ENCODE measurements at regions not wholly inside any gene's neighbourhood (a gene's known extent, or its start where the extent isn't known, plus 50 kb on each side); places are given as distances from the start of the nearest gene placed in this dataset.
"Not testable (repeated sequence)": the region's sequence is repeated elsewhere in the genome, so short reads cannot be mapped to it uniquely, and the experiment has no call there.

DNA sequence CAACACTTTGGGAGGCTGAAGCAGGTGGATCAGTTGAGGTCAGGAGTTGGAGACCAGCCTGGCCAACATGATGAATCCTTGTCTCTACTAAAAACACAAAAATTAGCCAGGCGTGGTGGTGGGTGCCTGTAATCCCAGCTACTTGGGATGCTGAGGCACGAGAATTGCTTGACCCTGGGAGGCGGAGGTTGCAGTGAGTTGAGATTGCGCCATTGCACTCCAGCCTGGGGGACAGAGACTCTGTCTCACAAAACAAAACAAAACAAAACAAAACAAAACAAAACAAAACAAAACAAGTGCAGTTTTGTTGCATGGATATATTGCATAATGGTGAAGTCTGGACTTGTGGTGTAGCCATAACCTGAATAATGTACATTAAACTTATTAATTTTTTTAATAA is 133.6 kb upstream of the ZNF217 start:
- POLR2A ChIA-PET (ENCODE audit: partially characterized antibody): not testable (repeated sequence)
- CTCF ChIA-PET (ENCODE audit: partially characterized antibody): interaction anchor here (0.6 kb wide), 1 partner anchor 181 kb away, joined by 3 read pairs; no protein-coding TSS in a partner anchor

DNA sequence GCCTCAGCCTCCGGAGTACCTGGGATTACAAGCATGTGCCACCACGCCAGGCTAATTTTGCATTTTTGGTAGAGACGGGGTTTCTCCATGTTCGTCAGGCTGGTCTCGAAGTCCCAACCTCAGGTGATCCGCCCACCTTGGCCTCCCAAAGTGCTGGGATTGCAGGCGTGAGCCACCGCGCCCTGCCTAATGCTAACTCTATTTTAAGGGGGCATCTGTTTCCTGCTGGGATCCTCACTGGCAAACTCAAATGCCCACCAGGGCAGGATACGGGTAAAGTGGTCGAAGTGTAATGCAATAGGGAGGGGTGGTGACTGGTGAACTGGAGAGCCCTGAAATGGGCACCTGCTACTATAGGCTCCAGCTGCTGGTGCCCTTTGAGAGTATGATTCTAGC is 131.9 kb upstream of the ZNF217 start:
- Mint-ChIP-seq H3K9me3 (no peaks in the 10 kb centered on the region), H3K4me1 (peaks cover 12 to 17% (median 15%) of the 10 kb centered on the region in 4 donors), H3K4me3 (no peak overlapping the region), H3K36me3 (no peaks in the 10 kb centered on the region), H3K27ac (no peak overlapping the region), H3K27me3 (no peaks in the 10 kb centered on the region)
- no peaks in the 10 kb centered on the region for H3K36me3 ChIP-seq (ENCODE audit: insufficient read depth, low read length)
- no peak for DNase-seq
- H3K4me3 ChIP-seq (ENCODE audit: low read length in 2 of 2): no peak overlapping the region
- no peaks in the 10 kb centered on the region for H3K27me3 ChIP-seq (ENCODE audit: insufficient read depth, low read length)
- POLR2A ChIA-PET (ENCODE audit: partially characterized antibody): no interaction called here
- H3K27ac ChIP-seq (ENCODE audit: low read depth, low read length): no peak overlapping the region
- peaks cover 5% of the 10 kb centered on the region for H3K4me1 ChIP-seq (ENCODE audit: insufficient read depth, low read length)
- H3K9me3 ChIP-seq (ENCODE audit: control insufficient read depth in 1 of 2, low read length in 2 of 2): no peaks in the 10 kb centered on the region
- intact Hi-C loops (cut with micrococcal nuclease): no loop called here
- CTCF ChIA-PET (ENCODE audit: partially characterized antibody): no interaction called here

More for the DNA sequence above, 133.6 kb upstream of the ZNF217 start:
- H3K4me3 ChIP-seq (ENCODE audit: low read length in 2 of 2); H3K4me3 Mint-ChIP-seq; DNase-seq; H3K9me3 Mint-ChIP-seq; H3K27ac ChIP-seq (ENCODE audit: low read depth, low read length); H3K36me3 Mint-ChIP-seq; H3K27ac Mint-ChIP-seq; H3K36me3 ChIP-seq (ENCODE audit: insufficient read depth, low read length); H3K27me3 ChIP-seq (ENCODE audit: insufficient read depth, low read length); H3K27me3 Mint-ChIP-seq; intact Hi-C loops (cut with micrococcal nuclease); H3K9me3 ChIP-seq (ENCODE audit: control insufficient read depth in 1 of 2, low read length in 2 of 2); H3K4me1 ChIP-seq (ENCODE audit: insufficient read depth, low read length): not testable (repeated sequence)
- peaks cover 8 to 11% (median 10%) of the 10 kb centered on the region in 4 donors for H3K4me1 Mint-ChIP-seq

DNA sequence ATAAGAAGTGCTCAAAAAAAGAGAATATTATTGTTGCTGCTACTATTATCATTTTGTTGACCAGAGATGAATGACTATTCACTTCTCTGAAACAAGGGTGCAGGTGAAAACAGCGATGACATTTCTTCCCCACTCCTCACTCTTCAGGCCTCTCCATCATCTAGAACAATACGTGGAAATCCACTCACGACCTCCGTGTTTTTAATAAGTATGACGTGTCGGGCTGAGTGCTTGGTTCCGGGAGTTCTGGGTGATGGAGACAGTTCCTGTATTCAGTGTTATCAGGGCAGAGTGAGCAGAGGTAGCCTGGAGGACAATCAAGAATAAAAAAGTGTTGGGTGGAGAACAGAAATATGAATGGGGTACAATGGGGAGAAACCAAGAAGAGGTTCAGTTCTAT is 130.0 kb upstream of the ZNF217 start:
- Mint-ChIP-seq H3K36me3 (no peaks in the 10 kb centered on the region), H3K27me3 (no peaks in the 10 kb centered on the region), H3K9me3 (no peaks in the 10 kb centered on the region), H3K27ac (peak overlapping the region in 4 of 7 donors; percentile 1 to 73 (median 20)), H3K4me1 (peaks cover 7 to 11% (median 10%) of the 10 kb centered on the region in 4 donors), H3K4me3 (no peak overlapping the region)
- POLR2A ChIA-PET (ENCODE audit: partially characterized antibody): interaction anchor here (1.3 kb wide), 1 partner anchor 17 kb away, joined by 3 read pairs; no protein-coding TSS in a partner anchor
- no peak for DNase-seq
- no peaks in the 10 kb centered on the region for H3K4me1 ChIP-seq (ENCODE audit: insufficient read depth, low read length)
- no peaks in the 10 kb centered on the region for H3K36me3 ChIP-seq (ENCODE audit: insufficient read depth, low read length)
- H3K4me3 ChIP-seq (ENCODE audit: low read length in 2 of 2): no peak overlapping the region
- no peaks in the 10 kb centered on the region for H3K27me3 ChIP-seq (ENCODE audit: insufficient read depth, low read length)
- no peaks in the 10 kb centered on the region for H3K9me3 ChIP-seq (ENCODE audit: control insufficient read depth in 1 of 2, low read length in 2 of 2)
- intact Hi-C loops (cut with micrococcal nuclease): no loop called here
- H3K27ac ChIP-seq (ENCODE audit: low read depth, low read length): no peak overlapping the region
- CTCF ChIA-PET (ENCODE audit: partially characterized antibody): no interaction called here

DNA sequence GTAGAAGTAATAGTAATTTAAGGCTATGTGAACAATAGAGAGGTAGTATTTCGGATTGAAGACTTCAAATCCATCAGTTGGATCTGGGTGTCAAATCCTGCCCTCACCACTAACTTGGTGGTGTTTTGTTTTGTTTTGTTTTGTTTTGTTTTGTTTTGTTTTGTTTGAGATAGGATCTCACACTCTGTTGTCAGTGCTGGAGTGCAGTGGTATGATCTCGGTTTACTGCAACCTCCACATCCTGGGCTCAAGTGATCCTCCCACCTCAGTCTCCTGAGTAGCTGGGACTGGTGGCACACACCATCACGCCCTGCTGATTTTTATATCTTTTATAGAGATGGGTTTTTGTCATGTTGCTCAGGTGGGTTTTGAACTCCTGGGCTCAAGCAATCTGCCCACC is 129.4 kb upstream of the ZNF217 start:
- DNase-seq: no peak
- Mint-ChIP-seq H3K27ac (no peak overlapping the region), H3K9me3 (no peaks in the 10 kb centered on the region), H3K4me3 (no peak overlapping the region), H3K36me3 (no peaks in the 10 kb centered on the region), H3K27me3 (no peaks in the 10 kb centered on the region), H3K4me1 (peaks cover 5 to 11% (median 7%) of the 10 kb centered on the region in 4 donors)
- ChIA-PET POLR2A (ENCODE audit: partially characterized antibody) (interaction anchor here (1.3 kb wide), 1 partner anchor 17 kb away, joined by 3 read pairs; no protein-coding TSS in a partner anchor), CTCF (ENCODE audit: partially characterized antibody) (interaction anchor here (0.8 kb wide), 1 partner anchor 339 kb away, joined by 3 read pairs; no protein-coding TSS in a partner anchor)
- no peaks in the 10 kb centered on the region for H3K27me3 ChIP-seq (ENCODE audit: insufficient read depth, low read length)
- intact Hi-C loops (cut with micrococcal nuclease): no loop called here
- no peak overlapping the region for H3K4me3 ChIP-seq (ENCODE audit: low read length in 2 of 2)
- no peaks in the 10 kb centered on the region for H3K9me3 ChIP-seq (ENCODE audit: control insufficient read depth in 1 of 2, low read length in 2 of 2)
- no peaks in the 10 kb centered on the region for H3K4me1 ChIP-seq (ENCODE audit: insufficient read depth, low read length)
- no peak overlapping the region for H3K27ac ChIP-seq (ENCODE audit: low read depth, low read length)
- H3K36me3 ChIP-seq (ENCODE audit: insufficient read depth, low read length): no peaks in the 10 kb centered on the region

DNA sequence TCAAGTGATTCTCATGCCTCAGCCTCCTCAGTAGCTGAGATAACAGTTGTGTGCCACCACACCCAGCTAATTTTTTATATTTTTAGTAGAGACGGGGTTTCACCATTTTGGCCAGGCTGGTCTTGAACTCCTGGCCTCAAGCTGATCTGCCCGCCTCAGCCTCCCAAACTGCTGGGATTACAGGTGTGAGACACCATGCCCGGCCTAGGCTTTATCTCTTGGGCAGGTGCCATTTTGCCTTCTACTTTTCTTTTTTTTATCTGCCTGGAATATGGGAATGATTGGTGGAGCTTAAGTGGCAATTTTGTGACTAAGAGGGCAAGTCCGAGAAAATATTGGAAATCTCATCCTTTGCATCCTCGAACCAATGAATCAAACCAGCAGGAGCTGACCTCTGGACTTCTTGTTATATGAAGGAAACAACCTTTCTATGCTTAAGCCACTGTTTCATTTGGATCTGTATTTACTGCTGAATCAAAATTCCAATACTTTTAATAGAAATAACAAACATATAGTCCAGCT is 128.9 kb upstream of the ZNF217 start:
- POLR2A ChIA-PET (ENCODE audit: partially characterized antibody): interaction anchor here (1.3 kb wide), 1 partner anchor 16 kb away, joined by 3 read pairs; no protein-coding TSS in a partner anchor
- intact Hi-C loops (cut with micrococcal nuclease): no loop called here
- H3K9me3 ChIP-seq (ENCODE audit: control insufficient read depth in 1 of 2, low read length in 2 of 2): no peaks in the 10 kb centered on the region
- no peaks in the 10 kb centered on the region for H3K27me3 ChIP-seq (ENCODE audit: insufficient read depth, low read length)
- no peaks in the 10 kb centered on the region for H3K27me3 Mint-ChIP-seq
- no peak overlapping the region for H3K4me3 Mint-ChIP-seq
- H3K36me3 ChIP-seq (ENCODE audit: insufficient read depth, low read length): no peaks in the 10 kb centered on the region
- CTCF ChIA-PET (ENCODE audit: partially characterized antibody): interaction anchor here (0.7 to 0.8 kb wide), 2 partner anchors 16 to 340 kb away, joined by 3 read pairs; no protein-coding TSS in a partner anchor
- no peak overlapping the region for H3K27ac ChIP-seq (ENCODE audit: low read depth, low read length)
- H3K9me3 Mint-ChIP-seq: no peaks in the 10 kb centered on the region
- no peak for DNase-seq
- no peak overlapping the region for H3K4me3 ChIP-seq (ENCODE audit: low read length in 2 of 2)
- H3K27ac Mint-ChIP-seq: no peak overlapping the region
- no peaks in the 10 kb centered on the region for H3K4me1 ChIP-seq (ENCODE audit: insufficient read depth, low read length)
- H3K4me1 Mint-ChIP-seq: peaks cover 5 to 11% (median 7%) of the 10 kb centered on the region in 4 donors
- H3K36me3 Mint-ChIP-seq: no peaks in the 10 kb centered on the region

DNA sequence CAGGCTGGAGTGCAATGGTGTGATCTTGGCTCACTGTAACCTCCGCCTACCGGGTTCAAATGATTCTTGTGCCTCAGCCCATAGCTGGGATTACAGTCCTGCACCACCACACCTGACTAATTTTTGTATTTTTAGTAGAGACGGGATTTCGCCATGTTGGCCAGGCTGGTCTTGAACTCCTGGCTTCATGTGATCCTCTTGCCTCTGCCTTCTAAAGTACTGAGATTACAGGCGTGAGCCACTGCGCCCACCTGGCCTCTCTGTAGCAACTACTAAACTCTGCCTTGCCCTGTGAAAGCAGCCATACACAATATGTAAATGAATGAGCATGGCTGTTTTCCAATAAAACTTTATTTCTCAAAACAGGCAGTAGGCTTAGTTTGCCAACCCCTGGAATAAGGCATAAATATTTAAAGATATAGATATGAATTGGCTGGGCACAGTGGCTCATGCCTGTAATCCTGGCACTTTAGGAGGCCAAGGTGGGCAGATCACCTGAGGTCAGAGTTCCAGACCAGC is 127.9 kb upstream of the ZNF217 start:
- H3K36me3 Mint-ChIP-seq; H3K27ac ChIP-seq (ENCODE audit: low read depth, low read length); H3K27me3 ChIP-seq (ENCODE audit: insufficient read depth, low read length); DNase-seq; H3K9me3 ChIP-seq (ENCODE audit: control insufficient read depth in 1 of 2, low read length in 2 of 2); H3K9me3 Mint-ChIP-seq; CTCF ChIA-PET (ENCODE audit: partially characterized antibody); H3K4me3 Mint-ChIP-seq; H3K27ac Mint-ChIP-seq; intact Hi-C loops (cut with micrococcal nuclease); H3K36me3 ChIP-seq (ENCODE audit: insufficient read depth, low read length); H3K4me3 ChIP-seq (ENCODE audit: low read length in 2 of 2); H3K4me1 ChIP-seq (ENCODE audit: insufficient read depth, low read length); H3K27me3 Mint-ChIP-seq: not testable (repeated sequence)
- peaks cover 5 to 11% (median 7%) of the 10 kb centered on the region in 4 donors for H3K4me1 Mint-ChIP-seq
- POLR2A ChIA-PET (ENCODE audit: partially characterized antibody): interaction anchor here (0.7 kb wide), 1 partner anchor 89 kb away, joined by 5 read pairs; no protein-coding TSS in a partner anchor

DNA sequence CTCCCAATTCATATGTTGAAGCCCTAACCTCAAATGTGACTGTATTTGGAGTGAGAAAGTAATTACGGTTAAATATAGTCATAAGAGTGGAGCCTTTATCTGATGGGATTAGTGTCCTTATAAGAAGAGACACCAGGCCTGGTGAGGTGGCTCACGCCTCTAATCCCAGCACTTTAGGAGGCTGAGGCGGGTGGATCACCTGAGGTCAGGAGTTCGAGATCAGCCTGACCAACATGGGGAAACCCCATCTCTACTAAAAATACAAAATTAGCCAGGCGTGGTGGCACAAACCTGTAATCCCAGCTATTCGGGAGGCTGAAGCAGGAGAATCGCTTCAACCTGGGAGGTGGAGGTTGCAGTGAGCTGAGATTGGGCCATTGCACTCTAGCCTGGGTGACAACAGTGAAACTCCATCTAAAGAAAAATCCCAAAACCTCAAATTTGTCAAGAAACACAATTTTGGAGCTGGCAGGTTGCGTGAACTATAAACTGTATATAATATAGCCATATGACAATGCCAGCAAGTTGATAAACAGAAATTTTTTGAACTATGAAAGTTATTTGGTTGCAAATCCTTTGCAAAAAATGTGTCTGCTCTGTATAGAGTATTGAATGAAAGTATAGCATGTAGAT is 125.6 kb upstream of the ZNF217 start:
- H3K36me3 ChIP-seq (ENCODE audit: insufficient read depth, low read length); H3K4me3 ChIP-seq (ENCODE audit: low read length in 2 of 2); H3K27ac Mint-ChIP-seq; H3K4me3 Mint-ChIP-seq; DNase-seq; H3K27me3 ChIP-seq (ENCODE audit: insufficient read depth, low read length); H3K27ac ChIP-seq (ENCODE audit: low read depth, low read length); H3K27me3 Mint-ChIP-seq; intact Hi-C loops (cut with micrococcal nuclease); H3K9me3 Mint-ChIP-seq; H3K4me1 ChIP-seq (ENCODE audit: insufficient read depth, low read length); H3K9me3 ChIP-seq (ENCODE audit: control insufficient read depth in 1 of 2, low read length in 2 of 2); H3K36me3 Mint-ChIP-seq: not testable (repeated sequence)
- ChIA-PET CTCF (ENCODE audit: partially characterized antibody) (interaction anchor here (0.9 to 1.4 kb wide), 4 partner anchors 10 to 153 kb away, joined by 3 to 4 read pairs (median 3); no protein-coding TSS in a partner anchor), POLR2A (ENCODE audit: partially characterized antibody) (interaction anchor here (0.7 to 1.2 kb wide), 2 partner anchors 11 to 33 kb away, joined by 3 read pairs; no protein-coding TSS in a partner anchor)
- H3K4me1 Mint-ChIP-seq: peaks cover 5 to 11% (median 7%) of the 10 kb centered on the region in 4 donors
